DOHH2 (cell line): ENCODE measurements at regions not wholly inside any gene's neighbourhood (a gene's known extent, or its start where the extent isn't known, plus 50 kb on each side); places are given as distances from the start of the nearest gene placed in this dataset.

Experiments used
- H3F3A ChIP-seq: fragments of 200-600 bp; sonication (generic), shearing (Covaris generic); 2 replicates; pipeline ENCODE4 v1.6.0; 2016; ENCODE audit warnings: antibody characterized with exemption, mild to moderate bottlenecking; ENCODE audit not compliant: control insufficient read depth, insufficient read depth
- H3K27ac ChIP-seq: fragments of 200-600 bp; sonication (generic); 2 replicates; pipeline ENCODE4 v1.5.1; 2014; ENCODE audit warnings: low read depth, mild to moderate bottlenecking, low read length, moderate library complexity
- H3K27me3 ChIP-seq: fragments of 200-600 bp; sonication (generic); 2 replicates; pipeline ENCODE4 v1.6.1; 2014; ENCODE audit warnings: mild to moderate bottlenecking, low read length, mixed read lengths; ENCODE audit not compliant: control insufficient read depth
- H3K36me3 ChIP-seq: fragments of 200-600 bp; sonication (generic); 2 replicates; pipeline ENCODE4 v1.6.1; 2014; ENCODE audit warnings: mild to moderate bottlenecking, low read length, moderate library complexity, mixed read lengths; ENCODE audit not compliant: control insufficient read depth
- H3K4me1 ChIP-seq: fragments of 200-600 bp; sonication (generic); 2 replicates; pipeline ENCODE4 v1.6.1; 2014; ENCODE audit warnings: mild to moderate bottlenecking, low read length, mixed read lengths; ENCODE audit not compliant: control insufficient read depth
- H3K4me2 ChIP-seq: fragments of 200-600 bp; sonication (generic); 2 replicates; pipeline ENCODE4 v1.6.0; 2014; ENCODE audit warnings: mild to moderate bottlenecking, low read length, moderate library complexity
- H3K4me3 ChIP-seq: fragments of 200-600 bp; sonication (generic); 2 replicates; pipeline ENCODE4 v1.5.1; 2014; ENCODE audit warnings: mild to moderate bottlenecking, low read length, mixed read lengths
- H3K79me2 ChIP-seq: fragments of 200-600 bp; sonication (generic); 2 replicates; pipeline ENCODE4 v1.6.1; 2014; ENCODE audit warnings: mild to moderate bottlenecking, low read length, mixed read lengths; ENCODE audit not compliant: control insufficient read depth
- H3K9me2 ChIP-seq: fragments of 200-600 bp; sonication (generic); replicated peaks from 2 replicates; pipeline ENCODE4 v1.6.1; 2014; ENCODE audit warnings: mild to moderate bottlenecking, low read length, mixed read lengths; ENCODE audit not compliant: control insufficient read depth
- H3K9me3 ChIP-seq: fragments of 200-600 bp; sonication (generic); 2 replicates; pipeline ENCODE4 v1.6.1; 2014; ENCODE audit warnings: antibody characterized with exemption, low read length, mixed read lengths; ENCODE audit not compliant: control insufficient read depth, insufficient read depth
- H4K20me1 ChIP-seq: fragments of 200-600 bp; sonication (generic); 2 replicates; pipeline ENCODE4 v1.6.0; 2014; ENCODE audit warnings: low read depth, mild to moderate bottlenecking, antibody characterized with exemption, low read length, moderate library complexity; ENCODE audit not compliant: control insufficient read depth, insufficient read depth
- CTCF ChIP-seq: fragments of 200-600 bp; sonication (generic); IDR thresholded peaks from one replicate; pipeline ENCODE4 v1.5.1; 2014; ENCODE audit warnings: antibody characterized with exemption, mild to moderate bottlenecking, low read depth, low read length; ENCODE audit not compliant: poor library complexity, severe bottlenecking
- EZH2phosphoT487 ChIP-seq: fragments of 200-600 bp; sonication (generic); IDR thresholded peaks from 2 replicates; pipeline ENCODE4 v1.6.1; 2017; ENCODE audit warnings: borderline replicate concordance, mild to moderate bottlenecking, antibody characterized with exemption, low read length, moderate library complexity, mixed read lengths

GRCh38 chr10:130935128-130935439, 376.4 kb downstream of the TCERG1L start:
- Histone ChIP-seq H4K20me1 (no peaks in the 10 kb centered on the region), H3K4me1 (no peaks in the 10 kb centered on the region), H3K36me3 (no peaks in the 10 kb centered on the region), H3K9me2 (no peaks in the 10 kb centered on the region), H3K27me3 (no peaks in the 10 kb centered on the region), H3K79me2 (no peaks in the 10 kb centered on the region), H3K9me3 (no peaks in the 10 kb centered on the region; the same call in 1 of the 2 replicates), H3K27ac (no peak overlapping the region), H3F3A (no peaks in the 10 kb centered on the region), H3K4me2 (no peak overlapping the region), H3K4me3 (no peak overlapping the region)
- TF ChIP-seq EZH2phosphoT487 (no peak), CTCF (no peak)

DNA sequence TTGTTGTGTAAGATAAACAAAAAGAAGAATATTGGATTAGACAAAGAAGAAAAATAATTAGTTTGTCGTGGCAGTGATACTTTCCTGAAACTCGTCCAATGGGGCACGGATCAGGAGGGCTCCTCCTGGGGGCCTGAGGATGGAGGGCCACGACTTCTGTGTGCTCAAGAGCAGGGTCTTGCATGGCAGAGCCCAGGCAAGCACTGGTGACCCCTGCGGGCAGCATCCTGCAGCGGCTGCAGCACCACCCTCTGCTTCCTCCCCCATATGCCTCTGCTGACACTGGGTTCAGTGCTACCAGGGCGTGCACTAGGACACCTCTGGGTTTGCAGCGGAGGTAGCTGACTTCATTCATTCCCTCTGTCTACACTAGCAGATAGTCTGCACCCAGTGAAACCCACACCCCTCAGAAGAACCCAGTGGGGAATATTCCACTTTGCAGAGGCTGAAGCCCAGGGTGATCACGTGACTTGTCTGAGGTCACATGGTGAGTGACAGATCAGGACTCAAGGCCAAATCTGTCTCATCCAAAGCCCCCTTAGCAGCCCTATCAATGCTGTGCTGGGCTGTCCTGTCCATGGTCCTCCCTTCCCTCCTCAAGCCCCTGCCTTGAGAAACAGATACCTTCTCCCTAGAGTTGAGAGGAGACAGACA, 375.5 kb downstream of the TCERG1L start:
- H3K79me2 ChIP-seq, result no peaks in the 10 kb centered on the region
- H3K9me3 ChIP-seq, result no peaks in the 10 kb centered on the region; the same call in 1 of the 2 replicates
- no peak overlapping the region for H3K4me2 ChIP-seq
- H3K9me2 ChIP-seq, result no peaks in the 10 kb centered on the region
- no peak overlapping the region for H3K27ac ChIP-seq
- no peaks in the 10 kb centered on the region for H3K27me3 ChIP-seq
- no peak overlapping the region for H3K4me3 ChIP-seq
- no peaks in the 10 kb centered on the region for H4K20me1 ChIP-seq
- no peaks in the 10 kb centered on the region for H3K4me1 ChIP-seq
- H3K36me3 ChIP-seq, result no peaks in the 10 kb centered on the region
- no peaks in the 10 kb centered on the region for H3F3A ChIP-seq
- TF ChIP-seq CTCF (no peak), EZH2phosphoT487 (no peak)

DNA sequence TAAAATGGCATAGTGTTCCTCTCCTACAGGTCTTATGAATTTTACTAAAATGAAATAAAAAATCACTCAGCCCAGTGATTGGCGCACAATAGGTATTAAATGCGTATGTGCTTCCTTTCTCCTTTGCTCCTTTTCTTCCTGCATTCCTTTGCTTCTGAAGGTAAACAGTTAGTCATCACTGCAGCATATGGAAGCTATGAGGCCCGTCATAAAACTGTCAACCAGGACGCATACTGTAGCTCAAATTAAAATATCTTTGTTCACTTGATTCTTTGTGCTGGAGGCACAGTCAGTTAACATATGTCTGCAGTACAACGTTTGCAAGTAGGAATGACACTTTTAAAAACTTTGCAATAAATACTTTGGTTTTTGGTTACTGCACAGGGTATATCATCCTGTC, 374.7 kb downstream of the TCERG1L start:
- Histone ChIP-seq H3K4me2 (no peak overlapping the region), H3K9me3 (no peaks in the 10 kb centered on the region), H3K27ac (no peak overlapping the region), H3K36me3 (no peaks in the 10 kb centered on the region), H3F3A (no peaks in the 10 kb centered on the region), H3K27me3 (no peaks in the 10 kb centered on the region), H3K4me3 (no peak overlapping the region), H3K4me1 (no peaks in the 10 kb centered on the region), H3K9me2 (no peaks in the 10 kb centered on the region), H4K20me1 (no peaks in the 10 kb centered on the region), H3K79me2 (no peaks in the 10 kb centered on the region)
- TF ChIP-seq EZH2phosphoT487 (no peak), CTCF (no peak)
